ENCODE measurements at regions not wholly inside any gene's neighbourhood (a gene's known extent, or its start where the extent isn't known, plus 50 kb on each side); places are given as distances from the start of the nearest gene placed in this dataset.

- no peak for TF ChIP-seq CTCF (IDR thresholded peaks at IDR 0.05; ENCODE audit: unreplicated experiment)
- ChIA-PET POLR2A (no interaction called here), CTCF (interaction anchor here (0.6 to 0.9 kb wide), 3 partner anchors 9 to 244 kb away, joined by 3 to 4 read pairs (median 3); no protein-coding TSS in a partner anchor)
- intact Hi-C loops (cut with micrococcal nuclease), result no loop called here
- Mint-ChIP-seq H3K27ac (ENCODE audit: low read depth, unreplicated experiment) (no peak overlapping the region), H3K4me1 (ENCODE audit: insufficient read depth, unreplicated experiment) (no peaks in the 10 kb centered on the region), H3K9me3 (ENCODE audit: unreplicated experiment) (no peaks in the 10 kb centered on the region), H3K27me3 (ENCODE audit: insufficient read depth, unreplicated experiment) (no peaks in the 10 kb centered on the region), H3K36me3 (ENCODE audit: insufficient read depth, unreplicated experiment) (no peaks in the 10 kb centered on the region), H3K4me3 (ENCODE audit: unreplicated experiment) (no peak overlapping the region)
- DNase-seq (ENCODE audit: unreplicated experiment), result no peak
- BruUV-seq (replicated peaks), result no TSS peak
Observed at GRCh38 chr2:239640210-239640609, 239.4 kb upstream of the HDAC4 start.

GRCh38 chr2:239639421-239640185, 238.8 kb upstream of the HDAC4 start:
- no TSS peak for BruUV-seq (replicated peaks)
- CTCF ChIA-PET, result interaction anchor here (0.6 kb wide), 1 partner anchor 8 kb away, joined by 3 read pairs; no protein-coding TSS in a partner anchor
- no peak overlapping the region for H3K4me3 Mint-ChIP-seq (ENCODE audit: unreplicated experiment)
- no peaks in the 10 kb centered on the region for H3K27me3 Mint-ChIP-seq (ENCODE audit: insufficient read depth, unreplicated experiment)
- POLR2A ChIA-PET, result interaction anchor here (0.5 kb wide), 1 partner anchor 10 kb away, joined by 3 read pairs; no protein-coding TSS in a partner anchor
- H3K27ac Mint-ChIP-seq (ENCODE audit: low read depth, unreplicated experiment), result no peak overlapping the region
- no peak for DNase-seq (ENCODE audit: unreplicated experiment)
- no peaks in the 10 kb centered on the region for H3K36me3 Mint-ChIP-seq (ENCODE audit: insufficient read depth, unreplicated experiment)
- H3K9me3 Mint-ChIP-seq (ENCODE audit: unreplicated experiment), result no peaks in the 10 kb centered on the region
- intact Hi-C loops (cut with micrococcal nuclease), result no loop called here
- TF ChIP-seq CTCF (IDR thresholded peaks at IDR 0.05; ENCODE audit: unreplicated experiment), result no peak
- H3K4me1 Mint-ChIP-seq (ENCODE audit: insufficient read depth, unreplicated experiment), result no peaks in the 10 kb centered on the region

- Mint-ChIP-seq H3K36me3 (ENCODE audit: insufficient read depth, unreplicated experiment) (no peaks in the 10 kb centered on the region), H3K27me3 (ENCODE audit: insufficient read depth, unreplicated experiment) (no peaks in the 10 kb centered on the region), H3K4me1 (ENCODE audit: insufficient read depth, unreplicated experiment) (no peaks in the 10 kb centered on the region), H3K9me3 (ENCODE audit: unreplicated experiment) (no peaks in the 10 kb centered on the region), H3K27ac (ENCODE audit: low read depth, unreplicated experiment) (no peak overlapping the region), H3K4me3 (ENCODE audit: unreplicated experiment) (no peak overlapping the region)
- intact Hi-C loops (cut with micrococcal nuclease), result no loop called here
- POLR2A ChIA-PET, result no interaction called here
- CTCF ChIA-PET, result no interaction called here
- no peak for DNase-seq (ENCODE audit: unreplicated experiment)
- no peak for TF ChIP-seq CTCF (IDR thresholded peaks at IDR 0.05; ENCODE audit: unreplicated experiment)
- no TSS peak for BruUV-seq (replicated peaks)
Observed at GRCh38 chr2:239638376-239638775, 237.6 kb upstream of the HDAC4 start.

GRCh38 chr2:239636808-239637207, 236.0 kb upstream of the HDAC4 start:
- no peak overlapping the region for H3K27ac Mint-ChIP-seq (ENCODE audit: low read depth, unreplicated experiment)
- H3K36me3 Mint-ChIP-seq (ENCODE audit: insufficient read depth, unreplicated experiment), result no peaks in the 10 kb centered on the region
- no peaks in the 10 kb centered on the region for H3K4me1 Mint-ChIP-seq (ENCODE audit: insufficient read depth, unreplicated experiment)
- no TSS peak for BruUV-seq (replicated peaks)
- no peak overlapping the region for H3K4me3 Mint-ChIP-seq (ENCODE audit: unreplicated experiment)
- no peak for TF ChIP-seq CTCF (IDR thresholded peaks at IDR 0.05; ENCODE audit: unreplicated experiment)
- H3K27me3 Mint-ChIP-seq (ENCODE audit: insufficient read depth, unreplicated experiment), result no peaks in the 10 kb centered on the region
- POLR2A ChIA-PET, result no interaction called here
- H3K9me3 Mint-ChIP-seq (ENCODE audit: unreplicated experiment), result no peaks in the 10 kb centered on the region
- DNase-seq (ENCODE audit: unreplicated experiment), result no peak
- CTCF ChIA-PET, result interaction anchor here (0.8 kb wide), 1 partner anchor 12 kb away, joined by 3 read pairs; no protein-coding TSS in a partner anchor
- intact Hi-C loops (cut with micrococcal nuclease), result no loop called here

Data from MCF 10A (cell line).